Sigmoid colon (tissue), 6 donors: ENCODE measurements at regions not wholly inside any gene's neighbourhood (a gene's known extent, or its start where the extent isn't known, plus 50 kb on each side); places are given as distances from the start of the nearest gene placed in this dataset.

Experiments used
- DNase-seq: peaks from one replicate; pipeline ENCODE4 v3.0.0-alpha.2; 2019
- H3K27ac ChIP-seq, 4 donors: fragments of 200-600 bp; sonication (generic); one replicate each; pipeline ENCODE4 v1.5.1; 2016 to 2019; ENCODE audit warnings: mild to moderate bottlenecking in 1 of 4
- H3K27me3 ChIP-seq, 3 donors: fragments of 200-600 bp; sonication (generic); one replicate each; pipeline ENCODE4 v1.5.1; 2019; ENCODE audit warnings: mild to moderate bottlenecking in 1 of 3
- H3K36me3 ChIP-seq, 4 donors: fragments of 200-600 bp; sonication (generic); one replicate each; pipeline ENCODE4 v1.5.1; 2016 to 2019
- H3K4me1 ChIP-seq, 4 donors: fragments of 200-600 bp; sonication (generic); one replicate each; pipeline ENCODE4 v1.5.1; 2017 to 2019
- H3K4me3 ChIP-seq, 4 donors: fragments of 200-600 bp; sonication (generic); one replicate each; pipeline ENCODE4 v1.5.1; 2017 to 2019; ENCODE audit warnings: mild to moderate bottlenecking in 2 of 4, moderate library complexity in 1 of 4
- H3K9me3 ChIP-seq, 4 donors: fragments of 200-600 bp in 3 of 4; sonication (generic) in 3 of 4; one replicate each; pipeline versions ENCODE4 v1.5.1 to v1.6.1; 2013 to 2019
- CTCF ChIP-seq, 4 experiments: fragments of 450-650 bp in 3 of 4; fragments of 200-600 bp in 1 of 4; IDR thresholded peaks; one replicate each; pipeline ENCODE4 v1.5.1; 2016 to 2019; ENCODE audit warnings: antibody characterized with exemption in 4 of 4, mild to moderate bottlenecking in 3 of 4, moderate library complexity in 2 of 4
- EP300 ChIP-seq, 4 donors: sonication (generic); formaldehyde crosslinking; IDR thresholded peaks; one replicate each; pipeline ENCODE4 v1.6.1; 2017; ENCODE audit warnings: antibody characterized with exemption in 4 of 4
- POLR2A ChIP-seq, 2 donors: fragments of 450-650 bp; IDR thresholded peaks; one replicate each; pipeline ENCODE4 v1.6.1; 2016; ENCODE audit warnings: antibody characterized with exemption in 2 of 2, mild to moderate bottlenecking in 2 of 2, moderate library complexity in 2 of 2
- POLR2AphosphoS5 ChIP-seq, 4 donors: sonication (generic); formaldehyde crosslinking; IDR thresholded peaks; one replicate each; pipeline ENCODE4 v1.6.1; 2017; ENCODE audit warnings: antibody characterized with exemption in 4 of 4
- WGBS, 2 donors: extraction: QIAGEN DNeasy Blood & Tissue Kit; methylation state at CpG; one replicate each; pipeline ENCODE4 v1.1.7; 2013; 5-methylcytosine and 5-hydroxymethylcytosine counted together
- intact Hi-C: fragments of 100-400 bp; cut with DNase I; formaldehyde crosslinking; loops from one replicate; pipeline ENCODE4 v1.15.1; 2023
- donor health status: healthy with polysubstance abuse.
- donor health status: healthy.

DNA sequence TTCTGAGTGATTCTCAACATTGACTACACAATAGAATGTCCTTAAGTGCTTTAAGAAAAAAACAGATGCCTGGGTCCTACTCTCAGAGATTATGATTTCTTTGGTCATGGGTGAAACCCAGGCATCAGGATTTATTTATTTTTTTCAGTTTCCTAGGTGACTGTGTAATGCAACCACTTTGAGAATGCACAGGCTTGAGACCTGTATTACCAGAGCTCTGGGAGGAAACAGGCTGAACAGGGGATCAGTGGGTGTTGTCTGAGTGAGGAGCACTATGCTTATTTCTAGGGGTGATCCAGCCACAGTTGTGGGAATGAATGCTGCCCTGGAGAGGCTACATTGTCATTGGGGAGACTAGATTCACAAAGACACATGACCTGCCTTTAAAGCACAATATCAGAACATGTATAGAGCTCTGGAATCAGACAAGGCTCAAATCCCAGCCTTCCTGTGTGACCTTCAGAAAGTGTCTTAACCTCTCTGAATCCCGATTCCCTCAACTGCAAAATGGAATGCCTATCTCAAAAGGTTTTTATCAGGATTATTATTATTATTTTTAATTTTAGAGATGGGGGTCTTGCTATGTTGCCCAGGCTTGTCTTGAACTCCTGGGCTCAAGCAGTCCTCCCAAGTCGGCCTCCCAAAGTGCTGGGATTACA, 61.6 kb upstream of the PRPS1 start:
- DNase-seq, result no peak
- intact Hi-C loops, result no loop called here
- H3K4me3 ChIP-seq, result no peak overlapping the region
- no peaks in the 10 kb centered on the region for H3K4me1 ChIP-seq
- no peaks in the 10 kb centered on the region for H3K36me3 ChIP-seq
- no peaks in the 10 kb centered on the region for H3K27me3 ChIP-seq
- H3K9me3 ChIP-seq, result no peaks in the 10 kb centered on the region
- H3K27ac ChIP-seq, result no peak overlapping the region
- TF ChIP-seq EP300 (IDR thresholded peaks at IDR 0.05), result no peak
- TF ChIP-seq POLR2AphosphoS5 (IDR thresholded peaks at IDR 0.05), result no peak
- TF ChIP-seq CTCF (IDR thresholded peaks at IDR 0.05), result no peak
- TF ChIP-seq POLR2A (IDR thresholded peaks at IDR 0.05), result no peak
- WGBS, 2 donors, result 79 to 92% methylated on average over 2 of the region's 2 CpGs

- Histone ChIP-seq H3K4me3 (no peak overlapping the region), H3K4me1 (no peaks in the 10 kb centered on the region), H3K27me3 (no peaks in the 10 kb centered on the region), H3K27ac (no peak overlapping the region), H3K36me3 (no peaks in the 10 kb centered on the region), H3K9me3 (no peaks in the 10 kb centered on the region)
- TF ChIP-seq CTCF (IDR thresholded peaks at IDR 0.05) (no peak), POLR2AphosphoS5 (IDR thresholded peaks at IDR 0.05) (no peak), POLR2A (IDR thresholded peaks at IDR 0.05) (no peak), EP300 (IDR thresholded peaks at IDR 0.05) (no peak)
- intact Hi-C loops, result no loop called here
- WGBS, 2 donors, result 45 to 64% methylated on average over 2 of the region's 2 CpGs
- DNase-seq, result no peak
These were observed 60.9 kb upstream of the PRPS1 start for GRCh38 chrX:107567370-107567769.

DNA sequence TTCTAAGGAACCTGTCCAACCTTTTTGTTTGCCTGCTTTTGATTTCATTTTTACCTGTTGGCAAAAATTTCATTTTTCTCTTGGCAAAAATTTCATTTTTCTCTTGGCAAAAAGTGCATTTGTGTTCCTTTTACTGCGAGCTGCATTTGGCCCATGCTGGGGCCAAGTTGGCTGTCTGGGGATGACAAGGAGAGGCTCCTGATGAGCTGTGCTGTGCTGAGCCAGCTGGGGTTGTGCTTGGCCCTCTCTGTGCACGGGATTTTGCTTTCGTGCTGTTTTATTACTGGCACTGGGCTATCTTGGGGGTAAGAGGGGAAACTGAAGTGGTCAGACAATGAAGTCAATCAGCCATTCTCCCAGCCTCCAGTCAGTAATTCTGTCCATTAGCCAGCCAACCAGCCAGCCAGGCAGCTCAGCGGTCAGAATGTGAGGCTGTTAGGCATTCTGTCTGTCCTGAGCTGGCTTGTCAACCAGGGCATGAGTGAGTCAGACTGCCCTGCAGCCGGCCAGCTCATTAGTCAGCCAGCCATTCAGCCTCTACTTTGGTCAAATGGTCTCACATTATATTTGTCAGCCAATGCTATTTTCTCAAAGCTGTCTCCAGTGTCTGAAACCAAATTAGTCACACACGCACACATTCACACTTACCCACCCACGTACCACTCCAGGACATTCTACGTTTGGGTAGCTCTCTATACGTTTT, 56.9 kb upstream of the PRPS1 start:
- WGBS, 2 donors, result 67 to 81% methylated on average over 9 of the region's 9 CpGs
- no peak overlapping the region for H3K4me3 ChIP-seq

DNA sequence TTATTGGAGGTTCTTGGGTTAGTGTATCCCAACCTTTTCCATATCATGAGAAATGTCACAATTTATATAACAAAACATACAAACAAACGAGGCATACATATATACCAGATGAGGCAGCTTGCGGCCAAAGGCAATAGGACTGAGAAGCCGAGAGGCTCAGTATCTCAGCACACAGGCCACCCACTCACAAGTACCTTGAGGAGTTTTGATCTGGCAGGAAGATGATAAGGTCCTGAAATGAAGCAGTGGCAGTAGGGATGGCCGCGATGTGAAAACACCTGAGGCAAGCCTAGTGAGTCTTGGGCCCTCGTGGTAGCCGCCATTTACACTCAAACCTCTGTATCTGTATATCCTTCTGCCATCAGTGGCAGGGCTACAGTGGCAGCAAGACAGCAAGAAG, 55.3 kb upstream of the PRPS1 start:
- Histone ChIP-seq H3K27ac (no peak overlapping the region), H3K4me1 (no peaks in the 10 kb centered on the region), H3K4me3 (no peak overlapping the region), H3K36me3 (no peaks in the 10 kb centered on the region), H3K27me3 (no peaks in the 10 kb centered on the region), H3K9me3 (no peaks in the 10 kb centered on the region)
- WGBS, 2 donors, result 93 to 96% methylated on average over 7 of the region's 7 CpGs
- intact Hi-C loops, result no loop called here
- no peak for DNase-seq
- TF ChIP-seq CTCF (IDR thresholded peaks at IDR 0.05) (no peak), POLR2A (IDR thresholded peaks at IDR 0.05) (no peak), POLR2AphosphoS5 (IDR thresholded peaks at IDR 0.05) (no peak), EP300 (IDR thresholded peaks at IDR 0.05) (no peak)

More for the DNA sequence above, 56.9 kb upstream of the PRPS1 start:
- Histone ChIP-seq H3K9me3 (no peaks in the 10 kb centered on the region), H3K27me3 (no peaks in the 10 kb centered on the region), H3K36me3 (no peaks in the 10 kb centered on the region), H3K27ac (no peak overlapping the region), H3K4me1 (no peaks in the 10 kb centered on the region)
- TF ChIP-seq EP300 (IDR thresholded peaks at IDR 0.05), result no peak
- intact Hi-C loops, result no loop called here
- DNase-seq, result no peak

GRCh38 chrX:107574054-107574683, 54.1 kb upstream of the PRPS1 start:
- Histone ChIP-seq H3K4me3 (no peak overlapping the region), H3K27me3 (no peaks in the 10 kb centered on the region), H3K27ac (no peak overlapping the region), H3K36me3 (no peaks in the 10 kb centered on the region), H3K4me1 (no peaks in the 10 kb centered on the region), H3K9me3 (no peaks in the 10 kb centered on the region)
- intact Hi-C loops, result no loop called here
- 74 to 87% methylated on average over 3 of the region's 3 CpGs for WGBS, 2 donors
- TF ChIP-seq POLR2A (IDR thresholded peaks at IDR 0.05) (no peak), EP300 (IDR thresholded peaks at IDR 0.05) (no peak), POLR2AphosphoS5 (IDR thresholded peaks at IDR 0.05) (no peak)
- no peak for DNase-seq
